Sigmoid colon (tissue), 4 donors: ENCODE measurements at regions not wholly inside any gene's neighbourhood (a gene's known extent, or its start where the extent isn't known, plus 50 kb on each side); places are given as distances from the start of the nearest gene placed in this dataset.

Experiments
- CTCF ChIP-seq, 4 experiments: fragments of 450-650 bp in 3 of 4; fragments of 200-600 bp in 1 of 4; IDR thresholded peaks; one replicate each; pipeline ENCODE4 v1.5.1; 2016 to 2019; ENCODE audit warnings: antibody characterized with exemption in 4 of 4, mild to moderate bottlenecking in 3 of 4, moderate library complexity in 2 of 4
- EP300 ChIP-seq, 4 donors: sonication (generic); formaldehyde crosslinking; IDR thresholded peaks; one replicate each; pipeline ENCODE4 v1.6.1; 2017; ENCODE audit warnings: antibody characterized with exemption in 4 of 4

- TF ChIP-seq CTCF (IDR thresholded peaks at IDR 0.05): no peak
- TF ChIP-seq EP300 (IDR thresholded peaks at IDR 0.05): no peak
Observed at GRCh38 chr1:38133304-38133703, 86.7 kb upstream of the POU3F1 start.
